Urothelium cell line (cell line): ENCODE measurements at regions not wholly inside any gene's neighbourhood (a gene's known extent, or its start where the extent isn't known, plus 50 kb on each side); places are given as distances from the start of the nearest gene placed in this dataset.
A peak's percentile ranks its signal among the peaks of the same experiment; 100 is the strongest.
"Not testable (repeated sequence)": the region's sequence is repeated elsewhere in the genome, so short reads cannot be mapped to it uniquely, and the experiment has no call there.

Source experiments
- DNase-seq: peaks from one replicate; pipeline ENCODE4 v3.0.0; 2011; ENCODE audit warnings: low spot score, mixed read lengths
- FAIRE-seq: peaks from 2 replicates; lab custom pipeline; 2011; peaks lifted over from hg19 to GRCh38; lab: Jason Lieb, UNC

DNA sequence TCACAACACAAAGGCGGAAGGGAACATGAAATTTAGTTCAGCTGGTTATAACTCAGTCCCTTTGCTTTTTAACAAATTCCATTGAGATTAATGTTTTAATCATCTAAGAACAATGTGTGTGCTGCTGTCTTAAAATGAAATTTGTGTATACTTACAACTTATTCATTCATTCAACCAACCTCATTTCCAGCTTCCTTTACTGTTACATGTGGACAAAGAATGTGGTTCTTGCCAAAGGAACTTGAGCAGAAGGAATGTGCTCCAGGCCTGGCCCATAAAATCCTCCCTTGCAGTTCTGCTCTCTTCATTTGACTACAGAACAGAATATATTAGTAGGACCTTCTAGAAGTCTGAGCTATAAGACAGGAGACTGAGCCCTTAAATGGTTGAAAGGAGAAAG lies 176.8 kb upstream of the GLRA2 start:
- DNase-seq (no peak), FAIRE-seq (no peak)

DNA sequence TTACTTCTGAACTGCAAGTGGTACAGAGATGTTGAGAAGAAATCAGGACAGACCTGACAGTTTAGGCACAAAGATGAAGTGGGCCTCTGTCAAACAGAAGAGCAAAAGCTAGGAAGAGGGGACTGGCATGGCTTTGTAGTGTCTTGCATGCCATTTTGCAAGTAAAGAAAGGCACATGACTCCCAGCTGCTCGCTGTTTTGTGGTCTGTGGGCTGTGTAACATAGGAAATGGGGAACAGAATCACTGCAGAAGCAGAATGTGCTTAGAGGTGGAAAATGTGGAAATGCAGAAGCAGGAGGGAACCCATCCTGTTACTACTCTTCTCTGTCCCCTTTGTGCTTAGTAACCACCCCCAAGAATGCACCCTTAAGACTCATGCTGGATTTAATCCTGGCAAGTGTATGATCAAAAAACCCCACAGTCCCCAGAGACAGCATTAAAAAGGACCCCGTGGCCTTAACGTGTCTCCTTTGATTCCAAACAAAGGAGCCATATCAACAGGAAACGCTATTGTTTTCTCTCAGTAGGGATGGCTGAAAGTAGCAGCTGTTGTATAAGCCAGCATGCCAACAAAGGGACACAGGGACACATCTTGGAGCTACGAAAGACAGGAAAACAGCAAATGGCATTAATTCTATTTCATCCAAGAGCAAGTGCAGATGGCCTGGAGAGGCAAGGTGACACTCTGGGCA lies 177.6 kb upstream of the GLRA2 start:
- no peak for FAIRE-seq
- no peak for DNase-seq

DNA sequence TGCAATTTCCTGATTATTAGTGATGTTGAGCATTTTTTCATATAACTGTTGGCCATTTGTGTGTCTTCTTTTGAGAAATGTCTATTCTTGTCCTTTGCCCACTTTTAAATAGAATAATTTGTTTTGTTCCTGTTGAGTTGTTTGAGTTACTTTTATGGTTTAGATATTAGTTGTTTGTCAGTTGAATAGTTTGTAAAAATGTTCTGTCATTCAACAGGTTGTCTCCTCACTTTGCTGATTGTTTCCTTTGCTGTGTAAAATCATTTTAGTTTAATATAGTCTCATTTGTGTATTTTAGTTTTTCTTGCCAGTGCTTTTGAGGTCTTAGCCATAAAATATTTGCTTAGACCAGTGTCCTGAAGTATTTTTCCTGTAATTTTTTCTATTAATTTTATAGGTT lies 181.8 kb upstream of the GLRA2 start:
- FAIRE-seq = no peak
- no peak for DNase-seq

DNA sequence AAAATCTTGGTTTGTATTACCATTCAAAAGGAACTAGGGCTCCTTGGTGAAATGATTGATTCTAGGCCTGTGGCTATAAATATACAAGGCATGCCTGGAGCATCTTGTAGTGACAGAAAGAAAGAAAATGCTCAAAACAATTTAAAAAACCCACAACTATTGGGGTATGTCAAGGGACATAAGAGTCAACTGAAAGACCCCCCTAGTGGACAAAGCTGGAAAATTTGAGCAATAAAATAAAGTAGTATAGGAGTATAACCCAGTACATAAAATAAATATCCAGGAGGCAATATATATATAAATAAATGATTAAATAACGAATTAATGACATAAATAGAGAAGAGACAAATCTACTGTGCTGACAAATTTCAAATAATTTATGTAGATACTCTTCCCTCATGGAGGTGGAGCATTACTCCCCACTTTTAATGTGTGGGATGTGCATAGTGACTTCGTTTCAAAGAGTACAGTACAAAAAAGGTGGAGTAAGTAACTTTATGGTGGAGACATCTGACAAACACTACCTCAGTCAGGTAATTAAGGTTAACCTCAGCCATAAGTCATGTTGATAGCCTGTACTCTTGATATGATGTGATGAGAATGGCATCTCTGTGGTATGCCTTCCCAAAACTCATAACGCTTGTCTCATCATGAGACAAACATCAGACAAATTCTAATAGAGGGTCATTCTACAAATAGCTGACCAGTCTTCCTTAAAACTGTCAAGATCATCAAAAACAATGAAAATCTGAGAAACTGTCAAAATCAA lies 185.0 kb upstream of the GLRA2 start:
- FAIRE-seq (no peak), DNase-seq (no peak)

DNA sequence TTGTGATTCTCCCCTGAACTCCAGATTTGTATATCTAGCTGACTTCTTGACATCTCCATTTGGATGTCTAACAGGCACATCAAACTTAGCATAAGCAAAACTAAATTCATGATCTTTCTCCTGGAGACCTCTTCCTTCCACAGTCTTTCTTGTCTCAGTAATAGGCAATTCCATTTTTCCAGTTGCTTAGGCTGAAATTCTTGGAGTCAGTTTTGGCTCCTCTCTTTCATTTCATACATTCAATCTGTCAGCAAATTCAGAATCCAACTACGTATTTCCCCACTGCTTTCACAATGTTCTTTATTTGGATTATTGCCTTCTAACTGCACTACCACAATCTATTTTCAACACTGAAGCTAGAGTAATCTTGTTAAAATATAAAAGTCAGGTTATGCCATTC lies 219.9 kb upstream of the GLRA2 start:
- no peak for DNase-seq
- no peak for FAIRE-seq

DNA sequence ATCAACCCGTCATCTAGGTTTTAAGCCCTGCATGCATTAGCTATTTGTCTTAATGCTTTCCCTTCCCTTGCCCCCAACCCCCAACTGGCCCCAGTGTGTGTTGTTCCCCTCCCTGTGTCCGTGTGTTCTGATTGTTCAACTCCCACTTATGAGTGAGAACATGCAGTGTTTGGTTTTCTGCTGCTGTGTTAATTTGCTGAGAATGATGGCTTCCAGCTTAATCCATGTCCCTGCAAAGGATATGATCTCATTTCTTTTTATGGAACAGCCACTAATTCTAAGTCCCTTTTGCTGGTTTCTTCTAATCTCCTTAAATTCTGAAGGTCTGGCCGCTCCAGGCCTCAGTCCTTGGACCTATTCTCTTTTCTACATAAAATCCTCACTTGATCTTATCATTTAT lies 220.4 kb upstream of the GLRA2 start:
- not testable (repeated sequence) for DNase-seq, FAIRE-seq

DNA sequence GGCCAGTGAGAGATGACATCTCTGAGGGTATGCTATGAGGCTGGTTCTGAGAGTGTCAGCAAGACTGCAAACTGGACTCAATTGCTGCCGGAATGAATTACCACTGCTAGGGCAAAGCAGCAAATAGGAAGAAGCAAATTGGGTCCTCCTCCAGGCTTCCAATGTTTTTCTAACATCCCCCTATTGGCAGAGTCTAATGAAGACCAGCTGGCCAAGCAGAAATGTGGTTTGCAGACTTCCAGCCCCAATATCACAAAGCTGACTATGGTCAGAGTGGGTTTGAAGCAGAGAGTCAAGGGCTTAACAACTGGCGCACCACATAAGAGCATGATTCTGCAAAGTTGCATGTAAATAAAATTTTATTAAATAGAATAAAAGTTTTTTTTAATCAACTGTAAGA lies 225.4 kb upstream of the GLRA2 start:
- DNase-seq (no peak), FAIRE-seq (no peak)

DNA sequence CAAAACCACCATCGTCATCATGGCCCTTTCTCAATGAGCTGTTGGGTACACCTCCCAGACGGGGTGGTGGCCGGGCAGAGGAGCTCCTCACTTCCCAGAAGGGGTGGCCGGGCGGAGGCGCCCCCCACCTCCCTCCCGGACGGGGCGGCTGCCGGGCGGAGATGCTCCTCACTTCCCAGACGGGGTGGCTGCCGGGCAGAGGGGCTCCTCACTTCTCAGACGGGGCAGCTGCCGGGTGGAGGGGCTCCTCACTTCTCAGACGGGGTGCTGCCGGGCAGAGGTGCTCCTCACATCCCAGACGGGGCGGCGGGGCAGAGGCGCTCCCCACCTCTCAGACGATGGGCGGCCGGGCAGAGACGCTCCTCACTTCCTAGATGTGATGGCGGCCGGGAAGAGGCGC lies 226.8 kb upstream of the GLRA2 start:
- not testable (repeated sequence) for DNase-seq, FAIRE-seq

DNA sequence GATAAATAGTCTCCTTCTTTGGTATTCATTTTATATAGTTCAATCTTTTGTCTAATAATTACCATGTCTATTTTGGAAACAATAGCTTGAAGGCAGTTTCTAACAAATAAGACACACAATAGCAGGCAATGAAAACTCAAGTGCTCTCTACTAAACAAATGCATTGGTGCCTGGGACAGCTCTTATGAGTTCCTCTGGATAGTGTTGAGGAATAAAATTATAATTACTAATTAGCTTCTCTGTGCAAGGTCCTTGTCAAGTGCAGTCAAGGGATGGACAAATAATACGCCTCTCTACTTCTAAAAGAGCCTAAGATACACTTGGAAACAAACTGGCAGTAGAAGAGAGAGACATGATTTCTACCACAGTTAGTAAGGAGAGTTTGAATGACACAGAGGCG lies 229.0 kb upstream of the GLRA2 start:
- DNase-seq (no peak), FAIRE-seq (no peak)

DNA sequence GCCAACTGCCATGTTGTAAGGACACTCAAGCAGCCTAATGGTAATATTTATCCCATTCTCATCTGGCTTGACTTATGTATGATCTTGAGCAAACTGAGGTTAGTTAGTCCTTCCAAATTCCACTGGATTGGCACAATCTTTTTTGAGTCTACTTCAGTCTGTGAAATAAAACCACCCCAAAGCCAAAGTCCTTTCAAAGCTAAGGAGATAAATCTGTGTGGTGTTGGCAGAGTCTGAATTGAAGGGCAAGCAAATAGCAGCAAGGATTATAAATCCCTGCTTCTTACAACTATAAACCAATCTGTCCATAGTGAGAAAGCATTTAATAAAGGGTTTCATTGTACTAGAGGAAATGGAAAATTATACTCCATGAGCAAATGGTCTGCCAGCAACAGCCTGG lies 233.9 kb upstream of the GLRA2 start:
- DNase-seq (no peak), FAIRE-seq (no peak)

DNA sequence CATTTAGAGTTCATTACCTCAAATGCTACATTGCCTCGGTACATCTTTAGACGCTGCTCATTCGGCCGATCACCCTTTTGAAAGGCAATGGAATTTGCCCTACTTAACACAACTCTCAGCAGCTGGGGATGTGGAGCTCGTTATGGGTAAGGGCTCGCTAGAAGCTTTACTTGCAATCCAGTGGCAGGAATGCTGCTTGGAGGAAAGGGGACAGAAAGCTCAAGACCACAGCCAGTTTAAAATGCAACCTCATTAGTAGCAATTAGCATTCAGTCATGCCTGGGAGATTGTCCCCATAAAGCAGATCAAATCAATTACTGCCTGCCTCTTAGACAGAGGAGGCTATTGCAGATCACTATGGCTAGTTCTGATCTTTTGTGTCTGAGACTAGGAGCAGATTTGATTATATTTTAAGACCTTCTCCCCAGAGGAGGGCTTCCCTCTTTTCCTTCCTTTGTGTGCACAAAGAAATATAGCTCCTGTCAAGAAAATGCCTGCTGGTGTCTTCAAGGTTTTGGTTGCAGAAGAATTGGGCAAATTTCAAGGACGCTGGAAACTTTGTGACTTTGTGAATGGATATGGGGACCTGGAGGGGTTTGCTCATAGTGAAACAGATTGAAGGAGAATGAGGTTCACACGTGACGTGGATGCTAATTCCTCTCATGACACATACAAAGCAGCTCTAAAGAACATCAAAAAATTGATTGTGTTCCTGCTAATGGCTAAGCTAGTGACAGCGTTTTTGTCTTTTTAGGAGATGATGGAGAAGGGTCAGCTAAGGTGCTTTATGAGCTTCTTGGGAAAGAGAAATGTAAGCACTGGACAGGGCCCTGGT lies 237.5 kb upstream of the GLRA2 start:
- DNase-seq (no peak), FAIRE-seq (no peak)

DNA sequence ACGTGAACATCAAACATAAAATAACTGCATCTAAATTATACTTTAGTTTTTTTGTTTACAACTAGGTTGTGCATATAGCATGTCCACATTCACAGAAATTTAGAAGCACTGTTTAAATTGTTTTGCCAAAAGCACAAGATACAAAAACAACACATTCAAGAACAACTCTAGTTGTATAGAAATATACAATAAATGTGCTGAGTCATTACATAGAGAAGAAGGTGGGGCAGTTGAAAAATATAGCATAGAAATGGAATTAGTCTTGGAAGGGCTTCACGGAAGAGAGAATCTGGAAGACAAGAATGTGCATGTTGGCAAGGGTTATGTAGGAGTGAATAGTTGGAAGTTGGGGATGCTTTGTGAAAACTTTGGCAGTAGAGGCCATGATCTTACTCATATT lies 239.0 kb upstream of the GLRA2 start:
- FAIRE-seq (no peak), DNase-seq (no peak)

DNA sequence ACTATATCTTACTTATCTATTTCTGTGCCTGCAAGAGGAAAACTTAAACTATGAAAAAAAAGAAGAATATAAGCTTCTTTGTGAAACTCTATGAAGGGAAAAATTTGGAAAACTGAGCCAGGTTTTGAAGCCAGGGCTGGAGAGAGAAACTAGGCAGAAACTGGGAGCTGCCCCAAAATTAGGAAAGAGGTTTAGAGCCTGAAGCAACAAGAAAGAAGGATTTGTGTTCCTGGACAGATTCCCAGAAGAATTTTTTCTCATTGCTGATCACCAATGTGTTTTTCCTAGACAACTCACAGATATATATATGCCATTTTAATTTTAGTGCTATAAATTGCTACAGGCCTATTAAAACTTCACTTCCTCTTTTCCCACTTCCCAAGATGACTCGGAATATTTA lies 245.0 kb upstream of the GEMIN8 start:
- no peak for DNase-seq
- no peak for FAIRE-seq

DNA sequence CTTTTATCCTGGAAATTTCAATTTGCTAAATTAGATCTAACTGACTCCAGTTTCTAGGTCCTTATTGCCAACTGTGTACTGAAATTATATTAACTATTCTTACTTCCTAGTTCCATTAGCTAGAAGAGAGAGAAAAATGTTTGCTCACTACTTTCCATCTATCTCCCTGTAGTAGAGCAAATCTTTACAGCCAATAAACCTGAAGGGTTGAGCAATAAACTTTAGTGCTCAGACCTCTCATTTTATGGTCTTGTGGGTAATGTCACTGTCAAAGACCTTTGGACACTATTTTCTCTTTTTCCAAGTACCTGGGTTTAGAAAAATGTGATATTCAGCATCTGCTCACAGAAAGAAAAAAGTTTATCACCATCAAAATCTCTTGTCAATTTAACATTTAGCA lies 237.5 kb upstream of the GEMIN8 start:
- DNase-seq = no peak
- no peak for FAIRE-seq

DNA sequence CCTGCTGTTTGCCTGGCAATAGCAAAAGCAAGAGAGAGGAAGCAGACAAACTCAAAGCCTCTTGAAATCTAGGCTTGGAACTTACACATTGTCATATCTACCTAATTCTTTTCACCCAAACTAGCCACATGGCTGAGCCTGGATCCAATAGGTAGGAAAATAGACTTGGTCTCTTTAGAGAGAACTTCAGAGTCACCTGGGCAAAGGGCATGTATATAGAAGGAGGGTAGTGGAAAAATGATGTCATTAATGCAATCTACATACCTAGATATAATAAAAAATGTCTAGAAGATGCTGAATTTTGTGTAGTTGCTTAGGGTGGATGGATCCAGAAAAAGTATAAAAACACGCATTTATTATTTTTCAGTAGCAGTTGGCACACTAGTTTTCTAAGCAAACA lies 237.0 kb upstream of the GEMIN8 start:
- FAIRE-seq (no peak), DNase-seq (no peak)

DNA sequence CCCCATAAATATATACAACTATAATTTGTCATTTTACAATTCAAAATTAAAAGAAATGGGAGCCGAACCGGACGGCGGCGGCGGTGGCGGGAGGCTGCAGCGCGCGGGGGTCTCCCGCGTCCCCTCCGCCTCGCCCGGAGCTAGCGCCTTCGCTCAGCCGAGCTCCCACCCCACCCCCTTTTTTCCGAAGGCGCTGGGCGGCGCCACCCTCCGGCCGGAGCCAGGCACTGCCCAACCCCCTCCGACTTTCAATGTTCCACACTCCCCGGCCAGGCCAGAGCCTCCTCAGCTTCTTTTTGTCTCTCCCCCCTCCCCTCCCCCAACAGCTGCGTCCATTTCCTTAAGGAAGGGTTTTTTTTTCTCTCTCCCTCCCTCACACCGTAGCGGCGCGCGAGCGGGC lies 214.1 kb upstream of the GEMIN8 start:
- FAIRE-seq (no peak), DNase-seq (no peak)

DNA sequence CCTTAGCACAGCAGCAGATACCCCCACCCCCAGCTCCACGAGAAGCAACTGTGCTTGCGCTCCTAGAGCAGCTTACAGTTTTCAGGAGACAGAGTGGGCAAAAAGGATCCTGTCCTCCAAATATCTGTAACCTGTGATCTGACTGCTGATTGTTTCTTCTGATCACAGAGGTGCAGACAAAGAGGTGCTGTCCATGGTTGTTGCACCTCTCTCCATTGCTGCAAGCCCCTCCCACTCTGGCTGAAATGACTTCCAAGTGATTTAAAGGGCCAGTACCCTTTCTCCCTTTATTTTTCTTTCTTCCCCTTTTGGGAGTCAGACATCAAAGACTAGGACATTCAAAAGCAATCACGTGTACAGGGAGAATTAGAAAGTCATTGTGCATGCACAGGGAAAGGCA lies 205.3 kb upstream of the GEMIN8 start:
- peak; percentile 0 for DNase-seq
- no peak for FAIRE-seq

DNA sequence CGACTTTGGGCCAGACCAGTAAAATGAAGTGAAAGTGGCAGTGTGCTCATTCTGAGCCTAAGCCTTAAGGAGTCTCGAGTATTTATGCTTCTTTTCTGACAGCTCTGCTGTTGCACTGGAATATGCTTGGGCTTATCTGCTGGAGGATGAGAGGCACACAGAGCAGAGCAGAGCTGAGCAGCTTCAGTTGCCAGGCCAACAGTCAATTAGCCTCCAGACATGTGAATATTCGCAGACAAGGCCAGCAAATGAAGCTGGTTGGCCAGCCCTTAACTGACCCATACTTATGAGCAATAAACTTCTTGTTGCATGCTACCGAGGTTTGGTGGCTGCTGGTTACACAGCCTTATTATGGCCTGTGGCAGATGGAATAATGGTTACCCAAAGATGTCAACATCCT lies 203.0 kb upstream of the GEMIN8 start:
- FAIRE-seq = no peak

DNA sequence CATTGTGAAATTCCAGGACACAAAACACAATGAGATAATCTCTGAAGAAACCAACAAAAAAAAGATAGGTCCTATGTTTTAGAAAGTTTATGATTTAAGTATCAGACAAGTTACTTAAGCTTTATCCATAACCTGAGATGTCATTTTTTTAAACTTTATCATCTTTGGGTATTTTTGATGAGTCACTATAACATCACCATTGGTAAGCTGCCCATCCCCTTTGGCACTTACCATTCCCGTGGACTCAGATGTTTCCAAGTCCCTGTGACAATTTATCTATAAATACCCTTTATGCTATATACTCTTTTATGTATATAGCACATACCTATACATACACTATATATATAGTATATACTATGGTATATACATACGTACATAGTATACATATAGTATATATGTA lies 198.9 kb upstream of the GEMIN8 start:
- FAIRE-seq (no peak), DNase-seq (no peak)

More for the DNA sequence above, 203.0 kb upstream of the GEMIN8 start:
- no peak for DNase-seq

DNA sequence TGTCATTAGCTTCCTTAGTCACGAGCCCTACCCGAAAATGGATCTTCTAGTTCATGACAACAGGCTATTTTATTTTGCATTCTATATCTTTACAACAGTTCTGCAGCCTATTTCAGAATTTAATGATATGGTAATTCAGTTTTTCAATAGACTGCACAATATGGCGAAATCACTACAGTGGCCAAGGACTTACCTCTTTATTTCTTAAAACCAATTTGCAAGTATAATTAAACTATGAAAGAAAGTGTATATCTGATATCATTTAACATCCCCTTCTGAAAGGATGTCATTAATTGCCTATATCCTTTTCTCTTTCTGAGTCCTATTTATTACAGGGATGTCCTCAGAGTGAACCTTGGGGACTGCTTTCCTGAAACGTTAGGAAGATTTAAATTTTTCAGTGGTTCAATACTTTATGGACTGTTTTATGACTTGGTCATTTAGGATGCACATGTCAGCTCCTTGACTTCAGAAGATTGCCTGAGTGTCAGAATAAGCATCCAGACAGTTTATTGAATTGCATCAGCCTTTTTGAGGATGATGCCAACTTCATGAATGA lies 190.8 kb upstream of the GEMIN8 start:
- FAIRE-seq (no peak), DNase-seq (no peak)

DNA sequence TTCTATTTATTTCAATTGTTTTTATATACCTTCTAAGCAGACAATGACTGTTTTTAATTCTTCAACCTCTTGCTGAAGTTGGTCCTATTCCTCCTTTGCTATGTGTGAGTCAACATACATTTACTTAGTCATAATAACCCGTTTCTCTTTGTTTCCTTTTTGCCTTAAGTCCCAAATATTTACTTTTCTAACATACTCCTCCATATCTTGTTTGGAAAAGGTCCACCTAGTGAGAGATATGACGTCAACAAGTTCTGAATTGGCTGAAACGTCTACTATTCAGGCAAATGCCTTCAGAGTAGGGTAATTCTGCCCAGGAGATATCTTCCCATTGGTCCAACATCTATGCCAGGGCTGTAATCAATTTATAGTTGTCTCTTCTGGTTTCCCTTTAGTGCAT lies 179.3 kb upstream of the GEMIN8 start:
- DNase-seq (no peak), FAIRE-seq (no peak)
